ENCODE measurements at regions not wholly inside any gene's neighbourhood (a gene's known extent, or its start where the extent isn't known, plus 50 kb on each side); places are given as distances from the start of the nearest gene placed in this dataset.
A peak's percentile ranks its signal among the peaks of the same experiment; 100 is the strongest.

- H3K36me3 ChIP-seq (ENCODE audit: control insufficient read depth in 1 of 2, insufficient read depth in 2 of 2, low read depth in 1 of 2, low read length in 2 of 2) = no peaks in the 10 kb centered on the region
- no peak overlapping the region for H3K23ac ChIP-seq (ENCODE audit: low read length in 2 of 2)
- H2BK120ac ChIP-seq (ENCODE audit: low read depth, low read length) = no peak overlapping the region
- no peak overlapping the region for H3K4me2 ChIP-seq (ENCODE audit: low read length, poor library complexity, severe bottlenecking)
- no peak overlapping the region for H3K14ac ChIP-seq (ENCODE audit: low read length in 2 of 2)
- no peak overlapping the region for H2AK5ac ChIP-seq (ENCODE audit: low read length, severe bottlenecking)
- no peak for DNase-seq
- H2BK5ac ChIP-seq (ENCODE audit: low read depth, low read length, poor library complexity, severe bottlenecking) = no peak overlapping the region
- no peaks in the 10 kb centered on the region for H3K27me3 ChIP-seq (ENCODE audit: control insufficient read depth in 1 of 2, insufficient read depth in 1 of 2, low read length in 2 of 2)
- no peak overlapping the region for H2BK15ac ChIP-seq (ENCODE audit: low read depth, poor library complexity, severe bottlenecking)
- 65% methylated on average over 1 of the region's 3 CpGs for WGBS
- no peak overlapping the region for H4K91ac ChIP-seq (ENCODE audit: low read length)
- no peak overlapping the region for H4K8ac ChIP-seq (ENCODE audit: low read length)
- H3K79me1 ChIP-seq (replicated peaks; ENCODE audit: low read length, poor library complexity, severe bottlenecking) = no peaks in the 10 kb centered on the region
- no peak overlapping the region for H3K4ac ChIP-seq (ENCODE audit: low read depth in 1 of 2, low read length in 2 of 2)
- no peak overlapping the region for H3K27ac ChIP-seq (ENCODE audit: low read length, poor library complexity, severe bottlenecking)
- no peak overlapping the region for H3K9ac ChIP-seq (ENCODE audit: low read length)
- H3K4me3 ChIP-seq (ENCODE audit: insufficient read depth in 1 of 2, low read depth in 1 of 2, low read length in 2 of 2) = no peak overlapping the region
- peaks cover 4% of the 10 kb centered on the region for H3K4me1 ChIP-seq (ENCODE audit: control insufficient read depth, insufficient read depth, low read depth, low read length)
- H3K18ac ChIP-seq (ENCODE audit: low read depth in 1 of 2, low read length in 2 of 2) = no peak overlapping the region
- peaks cover 8% of the 10 kb centered on the region for H3K9me3 ChIP-seq (ENCODE audit: control insufficient read depth, low read length)
- no peak overlapping the region for H2AFZ ChIP-seq (ENCODE audit: low read depth, low read length)
- H2BK12ac ChIP-seq (ENCODE audit: low read length in 2 of 2) = no peak overlapping the region
Measured at GRCh38 chr9:108377382-108377781, 478.4 kb downstream of the ACTL7B start.

GRCh38 chr9:108376140-108376539 lies 479.6 kb downstream of the ACTL7B start:
- no peak overlapping the region for H2BK12ac ChIP-seq (ENCODE audit: low read length in 2 of 2)
- H2AK5ac ChIP-seq (ENCODE audit: low read length, severe bottlenecking) = no peak overlapping the region

GRCh38 chr9:108374626-108375025 lies 481.2 kb downstream of the ACTL7B start:
- Histone ChIP-seq H4K8ac (ENCODE audit: low read length) (no peak overlapping the region), H3K4me2 (ENCODE audit: low read length, poor library complexity, severe bottlenecking) (no peak overlapping the region), H3K4me1 (ENCODE audit: control insufficient read depth, insufficient read depth, low read depth, low read length) (peaks cover 4% of the 10 kb centered on the region), H3K9ac (ENCODE audit: low read length) (no peak overlapping the region), H2BK15ac (ENCODE audit: low read depth, poor library complexity, severe bottlenecking) (no peak overlapping the region), H2BK5ac (ENCODE audit: low read depth, low read length, poor library complexity, severe bottlenecking) (no peak overlapping the region), H4K91ac (ENCODE audit: low read length) (no peak overlapping the region), H3K79me1 (replicated peaks; ENCODE audit: low read length, poor library complexity, severe bottlenecking) (no peaks in the 10 kb centered on the region), H3K14ac (ENCODE audit: low read length in 2 of 2) (no peak overlapping the region), H3K27ac (ENCODE audit: low read length, poor library complexity, severe bottlenecking) (no peak overlapping the region), H3K27me3 (ENCODE audit: control insufficient read depth in 1 of 2, insufficient read depth in 1 of 2, low read length in 2 of 2) (no peaks in the 10 kb centered on the region), H3K36me3 (ENCODE audit: control insufficient read depth in 1 of 2, insufficient read depth in 2 of 2, low read depth in 1 of 2, low read length in 2 of 2) (no peaks in the 10 kb centered on the region), H2BK120ac (ENCODE audit: low read depth, low read length) (no peak overlapping the region), H2AFZ (ENCODE audit: low read depth, low read length) (no peak overlapping the region), H3K4ac (ENCODE audit: low read depth in 1 of 2, low read length in 2 of 2) (no peak overlapping the region), H3K9me3 (ENCODE audit: control insufficient read depth, low read length) (peaks cover 20% of the 10 kb centered on the region), H2AK5ac (ENCODE audit: low read length, severe bottlenecking) (no peak overlapping the region), H3K23ac (ENCODE audit: low read length in 2 of 2) (no peak overlapping the region), H2BK12ac (ENCODE audit: low read length in 2 of 2) (no peak overlapping the region), H3K18ac (ENCODE audit: low read depth in 1 of 2, low read length in 2 of 2) (no peak overlapping the region), H3K4me3 (ENCODE audit: insufficient read depth in 1 of 2, low read depth in 1 of 2, low read length in 2 of 2) (no peak overlapping the region)
- DNase-seq = peak; percentile 11

More at GRCh38 chr9:108376140-108376539, 479.6 kb downstream of the ACTL7B start:
- no peak overlapping the region for H3K27ac ChIP-seq (ENCODE audit: low read length, poor library complexity, severe bottlenecking)
- no peak overlapping the region for H3K23ac ChIP-seq (ENCODE audit: low read length in 2 of 2)
- H3K36me3 ChIP-seq (ENCODE audit: control insufficient read depth in 1 of 2, insufficient read depth in 2 of 2, low read depth in 1 of 2, low read length in 2 of 2) = no peaks in the 10 kb centered on the region
- H2AFZ ChIP-seq (ENCODE audit: low read depth, low read length) = no peak overlapping the region
- H3K18ac ChIP-seq (ENCODE audit: low read depth in 1 of 2, low read length in 2 of 2) = no peak overlapping the region
- H3K9ac ChIP-seq (ENCODE audit: low read length) = no peak overlapping the region
- no peak overlapping the region for H3K4me3 ChIP-seq (ENCODE audit: insufficient read depth in 1 of 2, low read depth in 1 of 2, low read length in 2 of 2)
- H3K14ac ChIP-seq (ENCODE audit: low read length in 2 of 2) = no peak overlapping the region
- no peaks in the 10 kb centered on the region for H3K79me1 ChIP-seq (replicated peaks; ENCODE audit: low read length, poor library complexity, severe bottlenecking)
- H4K91ac ChIP-seq (ENCODE audit: low read length) = no peak overlapping the region
- H3K4ac ChIP-seq (ENCODE audit: low read depth in 1 of 2, low read length in 2 of 2) = no peak overlapping the region
- H2BK120ac ChIP-seq (ENCODE audit: low read depth, low read length) = no peak overlapping the region
- H3K9me3 ChIP-seq (ENCODE audit: control insufficient read depth, low read length) = peaks cover 9% of the 10 kb centered on the region
- peaks cover 4% of the 10 kb centered on the region for H3K4me1 ChIP-seq (ENCODE audit: control insufficient read depth, insufficient read depth, low read depth, low read length)
- H2BK15ac ChIP-seq (ENCODE audit: low read depth, poor library complexity, severe bottlenecking) = no peak overlapping the region
- H3K27me3 ChIP-seq (ENCODE audit: control insufficient read depth in 1 of 2, insufficient read depth in 1 of 2, low read length in 2 of 2) = no peaks in the 10 kb centered on the region
- no peak overlapping the region for H4K8ac ChIP-seq (ENCODE audit: low read length)
- no peak overlapping the region for H2BK5ac ChIP-seq (ENCODE audit: low read depth, low read length, poor library complexity, severe bottlenecking)
- no peak overlapping the region for H3K4me2 ChIP-seq (ENCODE audit: low read length, poor library complexity, severe bottlenecking)
- no peak for DNase-seq

- Histone ChIP-seq H3K23ac (ENCODE audit: low read length in 2 of 2) (no peak overlapping the region), H2AK5ac (ENCODE audit: low read length, severe bottlenecking) (no peak overlapping the region), H3K9ac (ENCODE audit: low read length) (no peak overlapping the region), H3K79me1 (replicated peaks; ENCODE audit: low read length, poor library complexity, severe bottlenecking) (no peaks in the 10 kb centered on the region), H3K27ac (ENCODE audit: low read length, poor library complexity, severe bottlenecking) (no peak overlapping the region), H3K18ac (ENCODE audit: low read depth in 1 of 2, low read length in 2 of 2) (no peak overlapping the region), H3K36me3 (ENCODE audit: control insufficient read depth in 1 of 2, insufficient read depth in 2 of 2, low read depth in 1 of 2, low read length in 2 of 2) (no peaks in the 10 kb centered on the region), H3K4me2 (ENCODE audit: low read length, poor library complexity, severe bottlenecking) (no peak overlapping the region), H3K14ac (ENCODE audit: low read length in 2 of 2) (no peak overlapping the region), H3K4me3 (ENCODE audit: insufficient read depth in 1 of 2, low read depth in 1 of 2, low read length in 2 of 2) (no peak overlapping the region), H2AFZ (ENCODE audit: low read depth, low read length) (no peak overlapping the region), H2BK120ac (ENCODE audit: low read depth, low read length) (no peak overlapping the region), H2BK12ac (ENCODE audit: low read length in 2 of 2) (no peak overlapping the region), H4K8ac (ENCODE audit: low read length) (no peak overlapping the region), H3K4ac (ENCODE audit: low read depth in 1 of 2, low read length in 2 of 2) (no peak overlapping the region), H3K4me1 (ENCODE audit: control insufficient read depth, insufficient read depth, low read depth, low read length) (no peaks in the 10 kb centered on the region), H2BK5ac (ENCODE audit: low read depth, low read length, poor library complexity, severe bottlenecking) (no peak overlapping the region), H3K27me3 (ENCODE audit: control insufficient read depth in 1 of 2, insufficient read depth in 1 of 2, low read length in 2 of 2) (no peaks in the 10 kb centered on the region), H4K91ac (ENCODE audit: low read length) (no peak overlapping the region), H3K9me3 (ENCODE audit: control insufficient read depth, low read length) (peaks cover 14% of the 10 kb centered on the region), H2BK15ac (ENCODE audit: low read depth, poor library complexity, severe bottlenecking) (no peak overlapping the region)
- no peak for DNase-seq
Measured at GRCh38 chr9:108367188-108367587, 488.6 kb downstream of the ACTL7B start.
